ENCODE measurements at regions not wholly inside any gene's neighbourhood (a gene's known extent, or its start where the extent isn't known, plus 50 kb on each side); places are given as distances from the start of the nearest gene placed in this dataset.

GRCh38 chr6:115759051-115759450 lies 301.6 kb downstream of the FRK start:
- Histone ChIP-seq H3K4me1 (no peaks in the 10 kb centered on the region), H3F3A (ENCODE audit: low read depth) (no peaks in the 10 kb centered on the region), H3K9ac (no peak overlapping the region), H3K36me3 (no peaks in the 10 kb centered on the region), H3K4me3 (no peak overlapping the region), H3K27ac (no peak overlapping the region), H3K79me2 (ENCODE audit: low read depth) (no peaks in the 10 kb centered on the region), H2AFZ (replicated peaks) (no peak overlapping the region), H3K9me3 (ENCODE audit: low read depth) (no peaks in the 10 kb centered on the region), H3K27me3 (no peaks in the 10 kb centered on the region), H4K20me1 (ENCODE audit: low read depth) (no peaks in the 10 kb centered on the region), H3K4me2 (no peak overlapping the region)
- H3K36me3 Mint-ChIP-seq: no peaks in the 10 kb centered on the region
- no peak for TF ChIP-seq EZH2phosphoT487 (IDR thresholded peaks at IDR 0.05)
- TF ChIP-seq EZH2 (IDR thresholded peaks at IDR 0.05): no peak
- no peak for TF ChIP-seq CTCF (IDR thresholded peaks at IDR 0.05)
- no peak overlapping the region for H3K27ac Mint-ChIP-seq
- H3K9me3 Mint-ChIP-seq: peaks cover 2% of the 10 kb centered on the region
- H3K4me3 Mint-ChIP-seq: no peak overlapping the region
- H3K27me3 Mint-ChIP-seq (ENCODE audit: insufficient read depth, low read depth): peaks cover 4% of the 10 kb centered on the region
- DNase-seq (ENCODE audit: low spot score): no peak
- H3K4me1 Mint-ChIP-seq: no peaks in the 10 kb centered on the region

GRCh38 chr6:115753446-115753845 lies 307.2 kb downstream of the FRK start:
- no peaks in the 10 kb centered on the region for H3K9me3 Mint-ChIP-seq
- Histone ChIP-seq H3K4me1 (no peaks in the 10 kb centered on the region), H3K9ac (no peak overlapping the region), H3K4me3 (no peak overlapping the region), H3K36me3 (no peaks in the 10 kb centered on the region), H3K79me2 (ENCODE audit: low read depth) (no peaks in the 10 kb centered on the region), H3K4me2 (no peak overlapping the region), H3F3A (ENCODE audit: low read depth) (no peaks in the 10 kb centered on the region), H3K27me3 (no peaks in the 10 kb centered on the region), H3K27ac (no peak overlapping the region), H3K9me3 (ENCODE audit: low read depth) (no peaks in the 10 kb centered on the region), H4K20me1 (ENCODE audit: low read depth) (no peaks in the 10 kb centered on the region), H2AFZ (replicated peaks) (no peak overlapping the region)
- no peak for DNase-seq (ENCODE audit: low spot score)
- no peaks in the 10 kb centered on the region for H3K27me3 Mint-ChIP-seq (ENCODE audit: insufficient read depth, low read depth)
- no peaks in the 10 kb centered on the region for H3K36me3 Mint-ChIP-seq
- TF ChIP-seq CTCF (IDR thresholded peaks at IDR 0.05) (no peak), EZH2 (IDR thresholded peaks at IDR 0.05) (no peak), EZH2phosphoT487 (IDR thresholded peaks at IDR 0.05) (no peak)
- no peaks in the 10 kb centered on the region for H3K4me1 Mint-ChIP-seq
- no peak overlapping the region for H3K27ac Mint-ChIP-seq
- H3K4me3 Mint-ChIP-seq: no peak overlapping the region

GRCh38 chr6:115750946-115751345 lies 309.7 kb downstream of the FRK start:
- no peaks in the 10 kb centered on the region for H3K27me3 Mint-ChIP-seq (ENCODE audit: insufficient read depth, low read depth)
- no peak overlapping the region for H3K27ac Mint-ChIP-seq
- no peak for TF ChIP-seq CTCF (IDR thresholded peaks at IDR 0.05)
- TF ChIP-seq EZH2 (IDR thresholded peaks at IDR 0.05): no peak
- TF ChIP-seq EZH2phosphoT487 (IDR thresholded peaks at IDR 0.05): no peak
- H3K4me3 ChIP-seq: no peak overlapping the region
- no peaks in the 10 kb centered on the region for H3K36me3 ChIP-seq
- H2AFZ ChIP-seq (replicated peaks): no peak overlapping the region
- H3K27me3 ChIP-seq: no peaks in the 10 kb centered on the region
- H3K27ac ChIP-seq: no peak overlapping the region
- no peaks in the 10 kb centered on the region for H3K79me2 ChIP-seq (ENCODE audit: low read depth)
- no peaks in the 10 kb centered on the region for H3K4me1 Mint-ChIP-seq
- H3K4me2 ChIP-seq: no peak overlapping the region
- H3K36me3 Mint-ChIP-seq: no peaks in the 10 kb centered on the region
- no peaks in the 10 kb centered on the region for H3K9me3 ChIP-seq (ENCODE audit: low read depth)
- H4K20me1 ChIP-seq (ENCODE audit: low read depth): no peaks in the 10 kb centered on the region
- no peaks in the 10 kb centered on the region for H3K4me1 ChIP-seq
- H3K9ac ChIP-seq: no peak overlapping the region
- H3F3A ChIP-seq (ENCODE audit: low read depth): no peaks in the 10 kb centered on the region
- H3K9me3 Mint-ChIP-seq: no peaks in the 10 kb centered on the region
- H3K4me3 Mint-ChIP-seq: no peak overlapping the region
- no peak for DNase-seq (ENCODE audit: low spot score)

GRCh38 chr6:115750292-115750691 lies 310.4 kb downstream of the FRK start:
- Histone ChIP-seq H3K4me1 (no peaks in the 10 kb centered on the region), H3K9me3 (ENCODE audit: low read depth) (no peaks in the 10 kb centered on the region), H3K9ac (no peak overlapping the region), H3K27ac (no peak overlapping the region), H3K36me3 (no peaks in the 10 kb centered on the region), H4K20me1 (ENCODE audit: low read depth) (no peaks in the 10 kb centered on the region), H3K79me2 (ENCODE audit: low read depth) (no peaks in the 10 kb centered on the region), H3F3A (ENCODE audit: low read depth) (no peaks in the 10 kb centered on the region), H3K27me3 (no peaks in the 10 kb centered on the region), H3K4me3 (no peak overlapping the region), H2AFZ (replicated peaks) (no peak overlapping the region), H3K4me2 (no peak overlapping the region)
- DNase-seq (ENCODE audit: low spot score): no peak
- H3K27ac Mint-ChIP-seq: no peak overlapping the region
- no peaks in the 10 kb centered on the region for H3K36me3 Mint-ChIP-seq
- H3K4me3 Mint-ChIP-seq: no peak overlapping the region
- H3K27me3 Mint-ChIP-seq (ENCODE audit: insufficient read depth, low read depth): no peaks in the 10 kb centered on the region
- H3K9me3 Mint-ChIP-seq: no peaks in the 10 kb centered on the region
- TF ChIP-seq CTCF (IDR thresholded peaks at IDR 0.05): no peak
- no peak for TF ChIP-seq EZH2phosphoT487 (IDR thresholded peaks at IDR 0.05)
- TF ChIP-seq EZH2 (IDR thresholded peaks at IDR 0.05): no peak
- H3K4me1 Mint-ChIP-seq: no peaks in the 10 kb centered on the region

Measured in neural progenitor cell (in vitro differentiated cells).